Ovary (tissue), 7 donors: ENCODE measurements at regions not wholly inside any gene's neighbourhood (a gene's known extent, or its start where the extent isn't known, plus 50 kb on each side); places are given as distances from the start of the nearest gene placed in this dataset.

Source experiments
- DNase-seq, 5 donors: peaks; one replicate each; pipeline ENCODE4 v3.0.0-alpha.2; 2019 to 2020
- H3K27ac ChIP-seq, 2 donors: fragments of 200-600 bp; one replicate each; pipeline versions ENCODE4 v1.5.1 to v1.8.0; 2019 to 2022
- H3K27me3 ChIP-seq: fragments of 200-600 bp; one replicate; pipeline ENCODE4 v1.8.0; 2022
- H3K36me3 ChIP-seq: fragments of 200-600 bp; sonication (generic); one replicate; pipeline ENCODE4 v1.5.1; 2019
- H3K4me1 ChIP-seq: one replicate; pipeline ENCODE4 v1.8.1; 2013; ENCODE audit warnings: mild to moderate bottlenecking, moderate library complexity; ENCODE audit not compliant: insufficient read depth
- H3K4me3 ChIP-seq: fragments of 200-600 bp; sonication (generic); one replicate; pipeline ENCODE4 v1.5.1; 2017
- H3K9me3 ChIP-seq, 2 donors: fragments of 200-600 bp in 1 of 2; sonication (generic) in 1 of 2; one replicate each; pipeline versions ENCODE4 v1.5.1 to v1.8.1; 2013 to 2019; ENCODE audit warnings: mild to moderate bottlenecking in 1 of 2, moderate library complexity in 1 of 2
- CTCF ChIP-seq, 3 donors: fragments of 450-650 bp in 2 of 3; fragments of 200-600 bp in 1 of 3; IDR thresholded peaks; one replicate each; pipeline versions ENCODE4 v1.5.1 to v1.8.0; 2016 to 2022; ENCODE audit warnings: antibody characterized with exemption in 3 of 3, mild to moderate bottlenecking in 1 of 3
- EP300 ChIP-seq: sonication (generic); formaldehyde crosslinking; IDR thresholded peaks from one replicate; pipeline ENCODE4 v1.6.1; 2017; ENCODE audit warnings: antibody characterized with exemption
- POLR2A ChIP-seq: fragments of 450-650 bp; IDR thresholded peaks from one replicate; pipeline ENCODE4 v1.6.1; 2017; ENCODE audit warnings: antibody characterized with exemption, mild to moderate bottlenecking, moderate library complexity
- WGBS, 3 donors: extraction: QIAGEN DNeasy Blood & Tissue Kit in 1 of 3; methylation state at CpG; one replicate each; pipeline versions ENCODE4 v1.1.5 to v1.1.7; 2013 to 2017; 5-methylcytosine and 5-hydroxymethylcytosine counted together
- intact Hi-C, 4 donors: fragments of 100-400 bp; cut with DNase I; formaldehyde crosslinking; loops; one replicate each; pipeline versions ENCODE4 v1.11.0 to v1.15.1; 2022 to 2023
- donor health status: DM: no; HTN: no; CAD: no; lungs with moderate emphysema.
- donor health status: DM: no; HTN: no; CAD: no.
- donor health status: Bipolar disorder and iron deficiency.
- donor health status: DM: no; HTN: no; CAD: no.
- donor health status: DM: yes; HTN: yes; CAD: no.

DNA sequence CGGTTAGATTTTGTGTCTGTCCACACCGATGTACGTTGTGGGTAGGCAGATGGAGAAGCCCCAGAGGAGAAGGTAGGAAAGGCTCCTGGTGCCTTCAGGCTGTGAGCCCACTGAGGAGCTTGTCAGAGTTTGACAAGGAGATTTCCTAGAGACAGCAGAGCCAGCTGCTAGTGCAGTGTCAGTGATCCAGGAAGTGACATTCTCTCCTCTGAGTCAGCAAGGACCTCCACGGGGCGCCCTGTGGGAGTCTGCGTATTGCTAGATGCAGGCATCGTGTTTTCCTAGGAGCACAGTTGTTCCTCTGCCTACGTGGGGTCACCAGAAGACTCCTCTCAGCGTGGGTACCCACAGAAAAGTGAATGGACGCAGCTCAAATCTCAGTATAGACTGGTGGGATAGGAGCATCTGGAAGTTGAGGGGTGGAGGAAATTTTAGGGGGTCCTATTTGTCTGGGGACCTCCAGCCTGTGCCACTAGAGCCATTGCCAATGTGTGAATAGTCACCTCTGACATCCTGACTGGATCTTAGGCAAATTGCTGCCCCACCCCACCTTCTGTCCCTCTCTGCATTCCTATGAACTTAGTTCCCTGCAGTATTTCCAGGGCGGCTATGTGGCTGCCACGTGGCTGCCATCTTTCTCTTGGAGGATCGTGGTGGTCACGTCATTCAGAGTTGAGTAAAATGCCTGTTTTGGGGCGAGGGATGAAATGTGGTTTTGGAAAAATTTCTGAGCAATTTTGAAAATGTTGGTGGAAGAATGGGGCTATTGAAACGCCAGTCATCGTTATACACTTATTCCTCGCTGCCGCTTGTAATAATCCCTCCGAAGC is 84.8 kb upstream of the KLHL25 start:
- Histone ChIP-seq H3K27me3 (no peaks in the 10 kb centered on the region), H3K4me3 (no peak overlapping the region), H3K9me3 (no peaks in the 10 kb centered on the region), H3K36me3 (no peaks in the 10 kb centered on the region), H3K4me1 (no peaks in the 10 kb centered on the region), H3K27ac (no peak overlapping the region)
- TF ChIP-seq POLR2A (no peak), EP300 (no peak), CTCF (IDR thresholded peaks at IDR 0.05) (no peak)
- intact Hi-C loops = no loop called here
- 67 to 75% (median 73%) methylated on average over 20 of the region's 20 CpGs for WGBS, 3 donors
- DNase-seq = no peak

DNA sequence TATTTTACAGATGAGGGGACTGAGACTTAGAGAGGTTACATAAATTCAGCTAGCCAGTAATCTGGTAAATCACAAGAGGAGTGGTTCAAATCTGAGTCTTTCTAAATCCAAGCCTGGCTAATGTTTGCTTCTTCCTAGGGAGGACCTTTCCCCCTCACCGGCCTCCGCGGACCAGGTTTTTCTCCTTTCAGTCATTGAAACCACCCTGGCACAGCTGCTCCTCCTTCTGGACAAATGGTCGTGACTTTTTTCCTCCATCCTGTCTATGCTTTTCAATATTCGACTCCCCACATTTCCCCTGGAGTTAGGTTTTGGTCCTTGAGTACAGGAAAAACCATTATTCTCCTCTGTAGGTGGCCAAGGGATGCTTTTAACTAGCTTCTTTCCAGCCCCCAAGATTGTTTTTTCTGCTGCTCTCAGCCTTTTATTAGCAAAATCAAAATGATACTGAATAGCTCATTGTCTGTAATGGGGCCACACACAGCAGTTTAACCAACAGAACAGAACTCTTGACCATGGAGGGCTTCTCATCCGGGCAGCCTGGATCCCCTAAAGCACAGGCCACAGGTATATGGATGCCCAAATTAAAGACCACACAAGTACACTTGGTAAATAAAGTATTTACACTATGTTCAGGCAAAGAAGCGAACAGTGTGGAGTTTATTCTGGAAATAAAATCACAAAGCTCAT is 85.9 kb upstream of the KLHL25 start:
- no peak overlapping the region for H3K27ac ChIP-seq
- H3K4me3 ChIP-seq = no peak overlapping the region
- TF ChIP-seq CTCF (IDR thresholded peaks at IDR 0.05) (no peak), POLR2A (no peak), EP300 (no peak)
- no peaks in the 10 kb centered on the region for H3K27me3 ChIP-seq
- no peaks in the 10 kb centered on the region for H3K9me3 ChIP-seq
- intact Hi-C loops = no loop called here
- DNase-seq = no peak
- 58 to 74% (median 71%) methylated on average over 7 of the region's 7 CpGs for WGBS, 3 donors
- H3K36me3 ChIP-seq = no peaks in the 10 kb centered on the region
- H3K4me1 ChIP-seq = no peaks in the 10 kb centered on the region

GRCh38 chr15:85886309-85886811 is 91.6 kb upstream of the KLHL25 start:
- 62 to 72% (median 71%) methylated on average over 8 of the region's 8 CpGs for WGBS, 3 donors
- TF ChIP-seq CTCF (IDR thresholded peaks at IDR 0.05) (no peak), EP300 (no peak), POLR2A (no peak)
- H3K4me3 ChIP-seq = no peak overlapping the region
- no peaks in the 10 kb centered on the region for H3K36me3 ChIP-seq
- DNase-seq = no peak
- no peak overlapping the region for H3K27ac ChIP-seq
- no peaks in the 10 kb centered on the region for H3K9me3 ChIP-seq
- intact Hi-C loops = no loop called here
- H3K27me3 ChIP-seq = no peaks in the 10 kb centered on the region
- no peaks in the 10 kb centered on the region for H3K4me1 ChIP-seq

DNA sequence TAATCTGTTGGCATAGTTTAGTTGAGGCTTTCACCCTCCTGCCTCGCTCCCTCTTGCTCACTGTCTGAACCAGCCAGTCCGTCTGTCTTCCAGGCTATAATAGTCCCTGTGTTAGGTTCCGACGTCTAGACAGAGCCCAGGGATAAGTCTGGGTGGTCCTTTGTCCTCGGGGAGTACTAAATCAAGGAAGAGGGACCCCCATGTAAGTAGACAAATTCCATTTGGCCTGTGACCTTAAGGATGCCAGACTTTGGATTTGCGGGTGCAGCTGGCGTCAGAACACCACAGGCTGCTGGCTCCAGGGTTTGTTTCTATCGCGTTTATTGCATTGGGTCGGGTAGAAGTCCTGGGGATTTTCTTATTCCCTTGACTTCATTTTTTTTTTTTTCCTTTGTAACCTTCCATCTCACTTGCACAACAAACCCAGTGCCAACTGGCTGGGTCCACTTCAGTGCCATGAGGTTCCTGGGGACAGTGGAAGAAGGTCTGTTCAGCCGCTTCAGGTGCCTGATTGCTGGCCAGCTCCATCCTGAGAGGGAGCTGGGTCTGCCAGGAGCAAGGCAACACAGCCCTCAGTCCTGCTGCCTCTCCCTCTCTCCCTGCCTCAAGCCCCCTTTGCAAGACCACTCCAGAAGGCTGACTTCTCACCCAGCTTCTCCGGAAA is 95.4 kb upstream of the KLHL25 start:
- no peak for DNase-seq
- WGBS, 3 donors = 53 to 60% (median 57%) methylated on average over 12 of the region's 12 CpGs
- TF ChIP-seq POLR2A (no peak), EP300 (no peak), CTCF (IDR thresholded peaks at IDR 0.05) (no peak)
- intact Hi-C loops = no loop called here
- H3K27ac ChIP-seq = no peak overlapping the region
- H3K36me3 ChIP-seq = no peaks in the 10 kb centered on the region
- H3K4me3 ChIP-seq = no peak overlapping the region
- H3K4me1 ChIP-seq = no peaks in the 10 kb centered on the region
- no peaks in the 10 kb centered on the region for H3K9me3 ChIP-seq
- H3K27me3 ChIP-seq = no peaks in the 10 kb centered on the region
